NCI-H526 treated with DMSO at 0.1 percent for 48 hours (cell line): ENCODE measurements at regions not wholly inside any gene's neighbourhood (a gene's known extent, or its start where the extent isn't known, plus 50 kb on each side); places are given as distances from the start of the nearest gene placed in this dataset.

Experiments used
- DNase-seq: peaks from one replicate; lab custom pipeline; 2025; lab: John Stamatoyannopoulos, UW

GRCh38 chr12:75974323-75975187, 57.0 kb downstream of the PHLDA1 start:
- DNase-seq = no peak

- DNase-seq = no peak
Measured at GRCh38 chr12:75971253-75971652, 60.3 kb downstream of the PHLDA1 start.

DNA sequence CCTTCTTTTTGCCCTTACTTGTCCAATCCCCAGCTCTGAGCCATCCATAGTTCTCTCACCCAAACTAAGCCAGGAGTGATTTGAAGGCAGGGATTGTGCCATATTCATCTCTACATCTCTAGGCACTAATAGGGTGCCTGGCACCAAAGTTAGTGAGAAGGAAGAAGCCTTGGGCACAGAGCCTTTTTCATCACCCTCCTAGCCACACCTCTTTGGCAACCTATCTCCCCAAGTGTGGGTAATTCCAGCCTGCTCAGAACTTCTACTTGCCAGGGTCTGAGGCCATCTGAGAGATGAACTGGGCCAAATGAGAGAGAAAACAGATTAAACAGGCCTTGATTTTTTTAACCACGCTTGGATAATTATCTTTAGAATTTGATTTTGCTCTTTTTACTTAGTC, 61.3 kb downstream of the PHLDA1 start:
- no peak for DNase-seq

- DNase-seq = no peak
Measured at GRCh38 chr12:75969768-75970167, 61.8 kb downstream of the PHLDA1 start.

GRCh38 chr12:75965661-75966060, 65.9 kb downstream of the PHLDA1 start:
- DNase-seq = no peak

DNA sequence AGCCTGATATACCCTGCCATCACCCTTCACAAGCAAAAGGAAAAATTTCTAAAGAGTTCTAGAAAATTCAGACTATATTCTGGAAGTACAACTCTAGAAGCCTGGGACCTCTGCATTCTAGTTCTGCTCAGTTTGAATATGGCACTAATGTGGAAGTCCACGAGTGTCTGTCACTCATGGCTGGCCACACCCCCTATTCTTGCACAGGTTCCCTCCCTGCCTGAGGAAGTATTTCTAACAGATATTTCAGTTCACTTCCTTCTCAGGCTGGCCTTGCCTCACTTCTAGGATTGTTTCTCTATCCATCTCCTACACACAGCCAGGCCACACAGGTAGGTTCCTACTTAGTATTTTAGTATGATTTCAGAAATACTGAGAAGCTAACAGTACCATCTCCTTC, 67.4 kb downstream of the PHLDA1 start:
- DNase-seq = no peak

- DNase-seq = no peak
Measured at GRCh38 chr12:75961878-75962277, 69.7 kb downstream of the PHLDA1 start.

- DNase-seq = no peak
Measured at GRCh38 chr12:75960954-75961661, 70.5 kb downstream of the PHLDA1 start.

GRCh38 chr12:75960086-75960910, 71.3 kb downstream of the PHLDA1 start:
- DNase-seq = peak; percentile 28

DNA sequence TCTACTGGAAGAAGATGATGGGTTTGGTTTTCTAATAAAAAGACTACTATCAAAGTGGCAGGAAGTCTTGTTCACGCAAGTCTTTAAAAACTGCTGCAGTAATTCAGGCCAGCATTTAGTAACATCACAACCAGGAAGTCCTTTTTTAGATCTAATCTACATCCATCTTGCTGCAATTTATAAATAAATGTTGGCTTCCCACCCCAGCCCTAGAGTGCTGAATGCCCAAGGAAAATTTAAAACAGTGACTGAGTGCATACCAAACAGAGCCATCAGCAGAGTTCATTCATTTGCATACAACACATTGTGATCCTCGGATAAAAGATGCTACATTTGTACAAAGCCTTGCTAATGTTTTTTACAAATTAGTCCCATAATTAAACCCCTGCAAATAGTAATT, 72.1 kb downstream of the PHLDA1 start:
- DNase-seq = peak; percentile 28

GRCh38 chr12:75959060-75959459, 72.5 kb downstream of the PHLDA1 start:
- no peak for DNase-seq

- DNase-seq = no peak
Measured at GRCh38 chr12:75955251-75955650, 76.3 kb downstream of the PHLDA1 start.

DNA sequence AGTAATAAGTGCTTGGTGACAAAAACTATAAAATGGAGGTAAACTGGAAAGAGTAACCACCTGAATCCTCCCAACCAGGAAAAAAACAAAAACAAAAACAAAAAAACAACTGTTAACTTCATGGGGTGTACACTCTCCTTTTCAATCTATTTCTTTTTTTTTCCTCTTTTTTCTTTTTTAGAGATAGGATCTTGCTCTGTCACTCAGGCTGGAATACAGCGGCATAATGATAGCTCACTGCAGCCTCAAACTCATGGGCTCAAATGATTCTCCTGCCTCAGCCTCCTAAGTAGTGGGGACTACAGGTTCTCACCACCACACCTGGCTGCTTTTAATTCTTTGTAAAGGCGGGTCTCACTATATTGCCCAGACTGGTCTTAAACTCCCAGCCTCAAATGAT, 76.8 kb downstream of the PHLDA1 start:
- DNase-seq = no peak

DNA sequence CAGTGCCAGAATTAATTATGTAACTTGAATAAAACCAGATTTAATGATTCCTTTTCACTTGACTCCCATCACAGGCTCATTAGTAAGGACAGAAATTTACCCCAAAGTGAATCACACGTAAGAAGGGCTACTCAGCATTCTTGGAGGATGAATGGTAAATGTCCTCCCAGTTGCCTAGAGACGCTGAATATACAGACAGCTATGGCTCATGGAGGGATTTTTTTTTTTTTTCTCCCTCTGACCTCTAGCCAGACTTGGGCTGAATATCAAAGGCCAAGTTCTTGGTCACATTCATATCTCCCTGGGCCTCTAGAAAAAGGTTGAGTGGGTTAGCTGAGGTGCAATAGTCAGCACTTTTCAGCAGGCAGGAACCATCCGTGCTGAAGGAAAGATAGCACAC, 77.5 kb downstream of the PHLDA1 start:
- no peak for DNase-seq

- no peak for DNase-seq
Measured at GRCh38 chr12:75953312-75953906, 78.2 kb downstream of the PHLDA1 start.

DNA sequence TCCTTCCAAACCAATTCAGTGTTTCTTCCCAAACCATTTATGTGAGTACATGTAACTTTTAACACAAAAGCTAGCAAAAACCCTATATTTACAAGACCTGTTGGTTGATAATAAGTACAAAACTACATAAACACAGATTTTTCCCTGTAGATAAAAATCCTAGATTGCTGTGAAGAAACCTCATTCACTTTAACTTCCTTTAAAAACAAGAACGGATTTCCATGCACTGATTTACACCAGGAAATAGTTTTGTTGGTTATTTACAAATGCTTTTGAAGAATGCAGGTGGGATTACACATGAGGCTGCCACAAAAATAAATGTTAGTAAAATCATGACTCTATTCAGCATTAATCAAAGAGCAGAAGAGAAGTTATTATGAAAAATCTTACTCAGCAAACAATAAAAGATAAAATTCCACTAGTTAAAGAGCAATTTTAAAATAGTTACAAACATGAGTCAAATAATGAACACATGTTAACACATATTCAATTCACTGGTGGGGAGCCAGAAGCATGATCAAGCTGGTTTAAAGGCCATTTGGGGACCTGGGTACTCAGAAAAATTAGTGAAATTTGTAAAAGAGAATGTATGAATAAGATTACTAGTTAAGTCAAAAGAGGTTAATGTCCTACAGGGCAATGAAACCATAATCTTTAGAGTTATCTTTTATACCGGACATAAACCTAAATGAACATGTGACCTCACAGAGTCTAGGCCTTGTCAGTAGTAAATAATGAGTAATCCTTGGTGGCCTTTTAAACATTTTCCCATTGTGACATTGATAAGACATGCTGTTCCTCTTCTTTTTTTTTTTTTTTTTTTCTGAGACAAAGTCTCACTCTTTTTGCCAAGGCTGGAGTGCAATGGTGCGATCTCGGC, 79.9 kb downstream of the PHLDA1 start:
- no peak for DNase-seq

GRCh38 chr12:75947156-75947723, 84.3 kb downstream of the PHLDA1 start:
- no peak for DNase-seq

- no peak for DNase-seq
Measured at GRCh38 chr12:75945581-75945980, 86.0 kb downstream of the PHLDA1 start.

DNA sequence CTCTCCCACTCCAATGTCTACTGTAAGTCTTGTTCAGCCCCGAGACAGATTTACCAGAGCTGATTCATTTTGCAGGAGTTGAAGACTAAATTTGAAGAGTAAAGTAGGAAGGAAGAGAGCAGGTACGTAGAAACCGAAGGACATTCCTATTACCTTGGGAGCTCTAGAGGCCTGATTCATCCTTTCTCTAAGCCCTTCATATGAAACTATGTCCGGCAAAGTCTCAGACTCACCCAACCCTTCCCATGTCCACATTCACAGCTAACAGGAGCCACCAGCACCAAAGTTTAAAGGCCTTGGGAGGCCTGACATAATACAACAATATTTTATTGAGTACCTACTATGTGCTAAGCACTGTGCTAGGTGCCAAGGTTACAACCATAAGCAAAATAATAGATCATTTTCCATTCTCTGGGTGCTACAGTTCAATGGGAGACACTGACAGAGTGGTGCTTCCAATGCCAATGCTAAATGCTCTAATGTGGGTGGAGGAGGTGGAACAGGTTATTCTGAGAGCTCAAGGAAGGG, 86.6 kb downstream of the PHLDA1 start:
- no peak for DNase-seq

- peak; percentile 89 for DNase-seq
Measured at GRCh38 chr12:75944097-75944904, 87.3 kb downstream of the PHLDA1 start.
